LHCN-M2 (cell line): ENCODE measurements at regions not wholly inside any gene's neighbourhood (a gene's known extent, or its start where the extent isn't known, plus 50 kb on each side); places are given as distances from the start of the nearest gene placed in this dataset.

Source experiments
- DNase-seq: peaks from one replicate; pipeline ENCODE4 v3.0.0-alpha.2; 2012; ENCODE audit warnings: low read depth

GRCh38 chr7:113825832-113826231, 93.0 kb downstream of the PPP1R3A start:
- no peak for DNase-seq

GRCh38 chr7:113824117-113824823, 94.5 kb downstream of the PPP1R3A start:
- peak; percentile 23 for DNase-seq

- DNase-seq = no peak
Observed at GRCh38 chr7:113819474-113819873, 99.3 kb downstream of the PPP1R3A start.

- DNase-seq = no peak
Observed at GRCh38 chr7:113816639-113817038, 102.2 kb downstream of the PPP1R3A start.

- DNase-seq = no peak
Observed at GRCh38 chr7:113813471-113813870, 105.3 kb downstream of the PPP1R3A start.

GRCh38 chr7:113812591-113813255, 106.1 kb downstream of the PPP1R3A start:
- DNase-seq = no peak

- no peak for DNase-seq
Observed at GRCh38 chr7:113810080-113810744, 108.6 kb downstream of the PPP1R3A start.

GRCh38 chr7:113809581-113809980, 109.2 kb downstream of the PPP1R3A start:
- DNase-seq = no peak

- DNase-seq = no peak
Observed at GRCh38 chr7:113806633-113807327, 112.0 kb downstream of the PPP1R3A start.

GRCh38 chr7:113805976-113806375, 112.8 kb downstream of the PPP1R3A start:
- DNase-seq = no peak

- DNase-seq = no peak
Observed at GRCh38 chr7:113804475-113805095, 114.2 kb downstream of the PPP1R3A start.

- no peak for DNase-seq
Observed at GRCh38 chr7:113801751-113802150, 117.1 kb downstream of the PPP1R3A start.

GRCh38 chr7:113800826-113801225, 118.0 kb downstream of the PPP1R3A start:
- DNase-seq = no peak

- DNase-seq = no peak
Observed at GRCh38 chr7:113799896-113800295, 118.9 kb downstream of the PPP1R3A start.

GRCh38 chr7:113797420-113798010, 121.3 kb downstream of the PPP1R3A start:
- no peak for DNase-seq

- DNase-seq = peak; percentile 86
Observed at GRCh38 chr7:113796557-113796956, 122.3 kb downstream of the PPP1R3A start.

GRCh38 chr7:113794573-113794972, 124.2 kb downstream of the PPP1R3A start:
- no peak for DNase-seq

- DNase-seq = no peak
Observed at GRCh38 chr7:113793171-113793570, 125.6 kb downstream of the PPP1R3A start.

- no peak for DNase-seq
Observed at GRCh38 chr7:113790025-113790424, 128.8 kb downstream of the PPP1R3A start.

GRCh38 chr7:113787106-113787505, 131.7 kb downstream of the PPP1R3A start:
- DNase-seq = no peak

GRCh38 chr7:113784956-113785355, 133.9 kb downstream of the PPP1R3A start:
- no peak for DNase-seq
